ENCODE measurements at regions not wholly inside any gene's neighbourhood (a gene's known extent, or its start where the extent isn't known, plus 50 kb on each side); places are given as distances from the start of the nearest gene placed in this dataset.

- POLR2A ChIA-PET: no interaction called here
- H3K9me3 ChIP-seq (ENCODE audit: low read length): no peaks in the 10 kb centered on the region
- CTCF ChIA-PET (ENCODE audit: low intra/inter-chr PET ratio, low total read pairs): no interaction called here
- TF ChIP-seq ZNF800 (CRISPR knock-in tag; IDR thresholded peaks at IDR 0.05) (no peak), ZFY (CRISPR knock-in tag; IDR thresholded peaks at IDR 0.05) (no peak), MZF1 (CRISPR knock-in tag; IDR thresholded peaks at IDR 0.05; ENCODE audit: borderline replicate concordance) (no peak)
- TF ChIP-seq, protein P1, sequence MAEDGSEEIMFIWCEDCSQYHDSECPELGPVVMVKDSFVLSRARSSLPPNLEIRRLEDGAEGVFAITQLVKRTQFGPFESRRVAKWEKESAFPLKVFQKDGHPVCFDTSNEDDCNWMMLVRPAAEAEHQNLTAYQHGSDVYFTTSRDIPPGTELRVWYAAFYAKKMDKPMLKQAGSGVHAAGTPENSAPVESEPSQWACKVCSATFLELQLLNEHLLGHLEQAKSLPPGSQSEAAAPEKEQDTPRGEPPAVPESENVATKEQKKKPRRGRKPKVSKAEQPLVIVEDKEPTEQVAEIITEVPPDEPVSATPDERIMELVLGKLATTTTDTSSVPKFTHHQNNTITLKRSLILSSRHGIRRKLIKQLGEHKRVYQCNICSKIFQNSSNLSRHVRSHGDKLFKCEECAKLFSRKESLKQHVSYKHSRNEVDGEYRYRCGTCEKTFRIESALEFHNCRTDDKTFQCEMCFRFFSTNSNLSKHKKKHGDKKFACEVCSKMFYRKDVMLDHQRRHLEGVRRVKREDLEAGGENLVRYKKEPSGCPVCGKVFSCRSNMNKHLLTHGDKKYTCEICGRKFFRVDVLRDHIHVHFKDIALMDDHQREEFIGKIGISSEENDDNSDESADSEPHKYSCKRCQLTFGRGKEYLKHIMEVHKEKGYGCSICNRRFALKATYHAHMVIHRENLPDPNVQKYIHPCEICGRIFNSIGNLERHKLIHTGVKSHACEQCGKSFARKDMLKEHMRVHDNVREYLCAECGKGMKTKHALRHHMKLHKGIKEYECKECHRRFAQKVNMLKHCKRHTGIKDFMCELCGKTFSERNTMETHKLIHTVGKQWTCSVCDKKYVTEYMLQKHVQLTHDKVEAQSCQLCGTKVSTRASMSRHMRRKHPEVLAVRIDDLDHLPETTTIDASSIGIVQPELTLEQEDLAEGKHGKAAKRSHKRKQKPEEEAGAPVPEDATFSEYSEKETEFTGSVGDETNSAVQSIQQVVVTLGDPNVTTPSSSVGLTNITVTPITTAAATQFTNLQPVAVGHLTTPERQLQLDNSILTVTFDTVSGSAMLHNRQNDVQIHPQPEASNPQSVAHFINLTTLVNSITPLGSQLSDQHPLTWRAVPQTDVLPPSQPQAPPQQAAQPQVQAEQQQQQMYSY (CRISPR knock-in tag; IDR thresholded peaks at IDR 0.05): no peak
- in situ Hi-C loops (cut with HindIII; ENCODE audit: extremely low pct_ligation_motif_present, low pct_unique_long_range_greater_than_20kb) (no loop called here), intact Hi-C loops (cut with micrococcal nuclease; ENCODE audit: unreplicated experiment) (no loop called here)
- H3K4me3 ChIP-seq (replicated peaks in 1 of 3; ENCODE audit: insufficient read depth in 1 of 3, low read depth in 2 of 3, low read length in 3 of 3): no peak overlapping the region
- H2AFZ ChIP-seq (ENCODE audit: low read length): no peak overlapping the region
- H3K27me3 ChIP-seq (ENCODE audit: control insufficient read depth in 1 of 2, insufficient read depth in 2 of 2, low read length in 2 of 2): peaks cover 0 to 19% of the 10 kb centered on the region in 2 experiments; a peak in 3 of 5 replicates
- H3K27ac ChIP-seq (ENCODE audit: extremely low read length, insufficient read depth, low read length): no peak overlapping the region
- DNase-seq (ENCODE audit: low spot score) (no peak), ATAC-seq (no peak), FAIRE-seq (no peak)
- 45% methylated on average over 3 of the region's 3 CpGs for WGBS (ENCODE audit: low lambda C conversion rate)
- peaks cover 24% of the 10 kb centered on the region for H3K4me1 ChIP-seq (ENCODE audit: insufficient read depth, low read length)
- H3K9ac ChIP-seq (ENCODE audit: insufficient read depth, low read depth, low read length): no peak overlapping the region
- no peaks in the 10 kb centered on the region for H3K36me3 ChIP-seq (replicated peaks in 1 of 2; ENCODE audit: control insufficient read depth in 1 of 2, insufficient read depth in 2 of 2, low read length in 2 of 2)
- no TSS peak for BruUV-seq (replicated peaks)
- H3K4me2 ChIP-seq (ENCODE audit: low read depth, low read length): no peak overlapping the region
- no peaks in the 10 kb centered on the region for H4K20me1 ChIP-seq (ENCODE audit: insufficient read depth, low read length)
- H3K79me2 ChIP-seq (ENCODE audit: insufficient read depth, low read length): no peaks in the 10 kb centered on the region
Observed at GRCh38 chr22:22400099-22400498, 108.4 kb downstream of the ZNF280B start.

Measured in HepG2 (cell line).